GM12878 (cell line): ENCODE measurements at regions not wholly inside any gene's neighbourhood (a gene's known extent, or its start where the extent isn't known, plus 50 kb on each side); places are given as distances from the start of the nearest gene placed in this dataset.

Experiments
- ATAC-seq: fragments of 200-7000 bp; cut with Tn5 transposase; 3 replicates; pipeline ENCODE4 v1.9.1; 2020; ENCODE audit warnings: mild to moderate bottlenecking, moderate library complexity
- BruUV-seq: library from RNA; stranded (reverse); fragments of 400-500 nt; replicated peaks from 2 replicates; lab custom pipeline; 2021; lab: Mats Ljungman, UMichigan
- CTCF ChIA-PET: fragments of 300-600 bp; sonication (Branson Sonifier 250); formaldehyde crosslinking; extraction: SDS; loops from one replicate; lab custom pipeline; 2021; ENCODE audit warnings: inconsistent platforms; lab: Yijun Ruan, JAX
- POLR2A ChIA-PET: fragments of 350-600 bp; formaldehyde crosslinking; extraction: SDS; loops from one replicate; lab custom pipeline; 2021; ENCODE audit warnings: inconsistent platforms; lab: Charles Lee
- RAD21 ChIA-PET: fragments of 300-600 bp; sonication (Branson Sonifier 250); formaldehyde crosslinking; loops from one replicate; lab custom pipeline; 2023; ENCODE audit warnings: antibody characterized with exemption; ENCODE audit not compliant: unreplicated experiment; lab: Charles Lee
- SMC1A ChIA-PET: fragments of 300-600 bp; sonication (Branson Sonifier 250); formaldehyde crosslinking; loops from one replicate; lab custom pipeline; 2023; ENCODE audit not compliant: unreplicated experiment, uncharacterized antibody; lab: Charles Lee
- DNase-seq: peaks from one replicate; pipeline ENCODE4 v3.0.0-alpha.2; 2011; ENCODE audit warnings: low read depth, low spot score
- FAIRE-seq: peaks from 3 replicates; lab custom pipeline; 2011; peaks lifted over from hg19 to GRCh38; lab: Jason Lieb, UNC
- H2AFZ ChIP-seq: 2 replicates; pipeline ENCODE4 v1.6.0; 2011; ENCODE audit warnings: low read depth, low read length, control low read depth; ENCODE audit not compliant: control insufficient read depth
- H3K27ac ChIP-seq: 2 replicates; pipeline ENCODE4 v1.5.1; 2011; ENCODE audit warnings: control low read depth; ENCODE audit not compliant: control insufficient read depth, insufficient read depth
- H3K27me3 ChIP-seq, 2 experiments: replicated peaks in 1 of 2; 2 replicates each; pipeline versions ENCODE4 v1.6.0 to v1.6.1; 2011; ENCODE audit warnings: low read length in 1 of 2; ENCODE audit not compliant: control insufficient read depth in 2 of 2, insufficient read depth in 2 of 2
- H3K36me3 ChIP-seq, 2 experiments: 2 replicates each; pipeline ENCODE4 v1.5.1; 2011; ENCODE audit warnings: low read length in 1 of 2; ENCODE audit not compliant: control insufficient read depth in 2 of 2, insufficient read depth in 2 of 2
- H3K4me1 ChIP-seq: 2 replicates; pipeline ENCODE4 v1.6.1; 2011; ENCODE audit warnings: mild to moderate bottlenecking, low read length, moderate library complexity, mixed read lengths; ENCODE audit not compliant: control insufficient read depth, insufficient read depth
- H3K4me2 ChIP-seq: 2 replicates; pipeline ENCODE4 v1.6.0; 2011; ENCODE audit warnings: control low read depth; ENCODE audit not compliant: control insufficient read depth, insufficient read depth
- H3K4me3 ChIP-seq: fragments of 200-600 bp; sonication (generic); 2 replicates; pipeline ENCODE4 v1.5.1; 2016
- H3K79me2 ChIP-seq: 2 replicates; pipeline ENCODE4 v1.6.0; 2011; ENCODE audit warnings: low read length; ENCODE audit not compliant: control insufficient read depth, insufficient read depth
- H3K9ac ChIP-seq: 2 replicates; pipeline ENCODE4 v1.8.0; 2011; ENCODE audit warnings: low read length, control low read depth, mixed read lengths; ENCODE audit not compliant: control insufficient read depth, insufficient read depth
- H3K9me3 ChIP-seq: replicated peaks from 3 replicates; pipeline ENCODE4 v1.5.1; 2011; ENCODE audit warnings: mild to moderate bottlenecking, low read length; ENCODE audit not compliant: control insufficient read depth, insufficient read depth
- H4K20me1 ChIP-seq: 2 replicates; pipeline ENCODE4 v1.6.0; 2011; ENCODE audit not compliant: control insufficient read depth, insufficient read depth
- CEBPB ChIP-seq, 2 experiments: fragments of 150-350 bp in 1 of 2; IDR thresholded peaks; 2 replicates each; pipeline ENCODE4 v1.6.1; 2012 to 2014; ENCODE audit warnings: low read depth in 2 of 2, low read length in 2 of 2, borderline replicate concordance in 1 of 2, inconsistent platforms in 1 of 2
- CHD1 ChIP-seq: IDR thresholded peaks from 2 replicates; pipeline ENCODE4 v1.6.1; 2012; ENCODE audit warnings: low read depth, low read length, improper control_type of control experiment
- CREB1 ChIP-seq: IDR thresholded peaks from 2 replicates; pipeline ENCODE4 v1.6.1; 2012; ENCODE audit warnings: low read depth, mild to moderate bottlenecking, inconsistent platforms
- ELK1 ChIP-seq: IDR thresholded peaks from 2 replicates; pipeline ENCODE4 v1.6.1; 2012; ENCODE audit warnings: low read depth, low read length, improper control_type of control experiment
- ESRRA ChIP-seq: IDR thresholded peaks from 2 replicates; pipeline ENCODE4 v1.6.1; 2012; ENCODE audit warnings: mild to moderate bottlenecking, low read length, improper control_type of control experiment
- HDAC2 ChIP-seq: fragments of 200-600 bp; sonication (generic); IDR thresholded peaks from 2 replicates; pipeline ENCODE4 v1.6.1; 2017
- LARP7 ChIP-seq: fragments of 450-650 bp; IDR thresholded peaks from 2 replicates; pipeline ENCODE4 v1.6.1; 2017; ENCODE audit warnings: mild to moderate bottlenecking
- POLR2AphosphoS2 ChIP-seq: IDR thresholded peaks from 2 replicates; pipeline ENCODE4 v1.6.1; 2011; ENCODE audit warnings: low read depth, mild to moderate bottlenecking, low read length, improper control_type of control experiment, moderate library complexity
- SMAD1 ChIP-seq: fragments of 450-650 bp; IDR thresholded peaks from 2 replicates; pipeline ENCODE4 v1.6.1; 2018; ENCODE audit warnings: mild to moderate bottlenecking, low read depth; ENCODE audit not compliant: partially characterized antibody
- WGBS: methylation state at CpG from one replicate; pipeline ENCODE4 v1.1.6; 2016; ENCODE audit warnings: low lambda C conversion rate; ENCODE audit not compliant: insufficient replicate concordance, insufficient coverage; ENCODE audit errors: missing lambda C conversion rate; 5-methylcytosine and 5-hydroxymethylcytosine counted together
- in situ Hi-C: fragments of 300-500 bp; cut with MboI; formaldehyde crosslinking; loops from 9 replicates; pipeline ENCODE4 v1.14.3; 2018; ENCODE audit warnings: mixed read lengths
- intact Hi-C: fragments of 100-400 bp; cut with micrococcal nuclease; formaldehyde crosslinking; loops from one replicate; pipeline ENCODE4 v1.14.2; 2022; ENCODE audit not compliant: unreplicated experiment
- TF ChIP-seq, protein P1 (sequence below): fragments of 450-650 bp; IDR thresholded peaks from 2 replicates; pipeline ENCODE4 v1.6.1; 2017; ENCODE audit warnings: antibody characterized with exemption, mild to moderate bottlenecking, moderate library complexity
- TF ChIP-seq, protein P2 (sequence below): fragments of 450-650 bp; IDR thresholded peaks from 2 replicates; pipeline ENCODE4 v1.6.1; 2017; ENCODE audit warnings: mild to moderate bottlenecking, low read depth, inconsistent platforms; ENCODE audit not compliant: poor library complexity, severe bottlenecking
- TF ChIP-seq, protein P3 (sequence below): fragments of 450-650 bp; IDR thresholded peaks from 2 replicates; pipeline ENCODE4 v1.6.1; 2017; ENCODE audit warnings: low read depth, mild to moderate bottlenecking, moderate library complexity
- TF ChIP-seq, protein P4 (sequence below): fragments of 450-650 bp; IDR thresholded peaks from 2 replicates; pipeline ENCODE4 v1.6.1; 2018; ENCODE audit warnings: mild to moderate bottlenecking, low read depth, moderate library complexity; ENCODE audit not compliant: partially characterized antibody

DNA sequence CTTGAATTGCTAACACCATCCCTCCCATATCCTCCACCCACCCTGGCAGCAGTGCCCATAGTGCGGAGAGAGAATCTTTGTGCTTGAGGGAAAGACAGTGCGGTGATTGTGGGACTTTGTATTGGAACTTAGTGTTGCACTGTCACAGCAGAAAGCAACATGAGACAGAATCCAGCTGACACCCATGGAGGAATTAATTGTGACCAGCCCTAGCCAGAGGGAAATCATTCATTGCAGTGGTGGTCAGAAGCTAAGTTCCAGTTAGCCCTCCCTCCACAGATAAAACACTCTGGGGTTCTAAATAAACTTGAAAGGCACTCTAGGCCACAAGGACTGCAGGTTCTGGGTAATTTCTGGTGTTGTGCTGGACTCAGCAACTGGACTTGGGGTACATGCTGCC lies 1002.6 kb downstream of the TMTC2 start (continued):
- TF ChIP-seq, protein P1, sequence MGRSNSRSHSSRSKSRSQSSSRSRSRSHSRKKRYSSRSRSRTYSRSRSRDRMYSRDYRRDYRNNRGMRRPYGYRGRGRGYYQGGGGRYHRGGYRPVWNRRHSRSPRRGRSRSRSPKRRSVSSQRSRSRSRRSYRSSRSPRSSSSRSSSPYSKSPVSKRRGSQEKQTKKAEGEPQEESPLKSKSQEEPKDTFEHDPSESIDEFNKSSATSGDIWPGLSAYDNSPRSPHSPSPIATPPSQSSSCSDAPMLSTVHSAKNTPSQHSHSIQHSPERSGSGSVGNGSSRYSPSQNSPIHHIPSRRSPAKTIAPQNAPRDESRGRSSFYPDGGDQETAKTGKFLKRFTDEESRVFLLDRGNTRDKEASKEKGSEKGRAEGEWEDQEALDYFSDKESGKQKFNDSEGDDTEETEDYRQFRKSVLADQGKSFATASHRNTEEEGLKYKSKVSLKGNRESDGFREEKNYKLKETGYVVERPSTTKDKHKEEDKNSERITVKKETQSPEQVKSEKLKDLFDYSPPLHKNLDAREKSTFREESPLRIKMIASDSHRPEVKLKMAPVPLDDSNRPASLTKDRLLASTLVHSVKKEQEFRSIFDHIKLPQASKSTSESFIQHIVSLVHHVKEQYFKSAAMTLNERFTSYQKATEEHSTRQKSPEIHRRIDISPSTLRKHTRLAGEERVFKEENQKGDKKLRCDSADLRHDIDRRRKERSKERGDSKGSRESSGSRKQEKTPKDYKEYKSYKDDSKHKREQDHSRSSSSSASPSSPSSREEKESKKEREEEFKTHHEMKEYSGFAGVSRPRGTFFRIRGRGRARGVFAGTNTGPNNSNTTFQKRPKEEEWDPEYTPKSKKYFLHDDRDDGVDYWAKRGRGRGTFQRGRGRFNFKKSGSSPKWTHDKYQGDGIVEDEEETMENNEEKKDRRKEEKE = no peak
- TF ChIP-seq ESRRA (no peak), CEBPB (IDR thresholded peaks at IDR 0.05; ENCODE audit: borderline replicate concordance in 1 of 2, low read depth in 2 of 2, low read length in 2 of 2) (no peak), SMAD1 (no peak)
- TF ChIP-seq, protein P2, sequence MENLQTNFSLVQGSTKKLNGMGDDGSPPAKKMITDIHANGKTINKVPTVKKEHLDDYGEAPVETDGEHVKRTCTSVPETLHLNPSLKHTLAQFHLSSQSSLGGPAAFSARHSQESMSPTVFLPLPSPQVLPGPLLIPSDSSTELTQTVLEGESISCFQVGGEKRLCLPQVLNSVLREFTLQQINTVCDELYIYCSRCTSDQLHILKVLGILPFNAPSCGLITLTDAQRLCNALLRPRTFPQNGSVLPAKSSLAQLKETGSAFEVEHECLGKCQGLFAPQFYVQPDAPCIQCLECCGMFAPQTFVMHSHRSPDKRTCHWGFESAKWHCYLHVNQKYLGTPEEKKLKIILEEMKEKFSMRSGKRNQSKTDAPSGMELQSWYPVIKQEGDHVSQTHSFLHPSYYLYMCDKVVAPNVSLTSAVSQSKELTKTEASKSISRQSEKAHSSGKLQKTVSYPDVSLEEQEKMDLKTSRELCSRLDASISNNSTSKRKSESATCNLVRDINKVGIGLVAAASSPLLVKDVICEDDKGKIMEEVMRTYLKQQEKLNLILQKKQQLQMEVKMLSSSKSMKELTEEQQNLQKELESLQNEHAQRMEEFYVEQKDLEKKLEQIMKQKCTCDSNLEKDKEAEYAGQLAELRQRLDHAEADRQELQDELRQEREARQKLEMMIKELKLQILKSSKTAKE = no peak

GRCh38 chr12:83676781-83677295 lies 990.1 kb downstream of the TMTC2 start:
- Histone ChIP-seq H3K36me3 (no peaks in the 10 kb centered on the region), H3K27ac (no peak overlapping the region), H3K79me2 (no peaks in the 10 kb centered on the region), H3K4me2 (no peak overlapping the region), H3K27me3 (no peaks in the 10 kb centered on the region), H3K4me1 (no peaks in the 10 kb centered on the region), H4K20me1 (no peaks in the 10 kb centered on the region), H3K9me3 (no peaks in the 10 kb centered on the region), H2AFZ (no peak overlapping the region), H3K9ac (no peak overlapping the region), H3K4me3 (no peak overlapping the region)
- ChIA-PET SMC1A (interaction anchor here (0.7 to 1.4 kb wide), 2 partner anchors 268 to 482 kb away, joined by 3 read pairs; no protein-coding TSS in a partner anchor), RAD21 (no interaction called here), POLR2A (no interaction called here), CTCF (no interaction called here)
- DNase-seq (no peak), ATAC-seq (no peak), FAIRE-seq (no peak)
- in situ Hi-C loops (no loop called here), intact Hi-C loops (no loop called here)
- BruUV-seq = no TSS peak
- WGBS = 36% methylated on average over 5 of the region's 5 CpGs
- TF ChIP-seq POLR2AphosphoS2 (no peak), CREB1 (no peak), LARP7 (no peak), HDAC2 (no peak), ELK1 (no peak), CHD1 (no peak)
- TF ChIP-seq, protein P3, sequence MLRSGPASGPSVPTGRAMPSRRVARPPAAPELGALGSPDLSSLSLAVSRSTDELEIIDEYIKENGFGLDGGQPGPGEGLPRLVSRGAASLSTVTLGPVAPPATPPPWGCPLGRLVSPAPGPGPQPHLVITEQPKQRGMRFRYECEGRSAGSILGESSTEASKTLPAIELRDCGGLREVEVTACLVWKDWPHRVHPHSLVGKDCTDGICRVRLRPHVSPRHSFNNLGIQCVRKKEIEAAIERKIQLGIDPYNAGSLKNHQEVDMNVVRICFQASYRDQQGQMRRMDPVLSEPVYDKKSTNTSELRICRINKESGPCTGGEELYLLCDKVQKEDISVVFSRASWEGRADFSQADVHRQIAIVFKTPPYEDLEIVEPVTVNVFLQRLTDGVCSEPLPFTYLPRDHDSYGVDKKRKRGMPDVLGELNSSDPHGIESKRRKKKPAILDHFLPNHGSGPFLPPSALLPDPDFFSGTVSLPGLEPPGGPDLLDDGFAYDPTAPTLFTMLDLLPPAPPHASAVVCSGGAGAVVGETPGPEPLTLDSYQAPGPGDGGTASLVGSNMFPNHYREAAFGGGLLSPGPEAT = no peak
- TF ChIP-seq, protein P4, sequence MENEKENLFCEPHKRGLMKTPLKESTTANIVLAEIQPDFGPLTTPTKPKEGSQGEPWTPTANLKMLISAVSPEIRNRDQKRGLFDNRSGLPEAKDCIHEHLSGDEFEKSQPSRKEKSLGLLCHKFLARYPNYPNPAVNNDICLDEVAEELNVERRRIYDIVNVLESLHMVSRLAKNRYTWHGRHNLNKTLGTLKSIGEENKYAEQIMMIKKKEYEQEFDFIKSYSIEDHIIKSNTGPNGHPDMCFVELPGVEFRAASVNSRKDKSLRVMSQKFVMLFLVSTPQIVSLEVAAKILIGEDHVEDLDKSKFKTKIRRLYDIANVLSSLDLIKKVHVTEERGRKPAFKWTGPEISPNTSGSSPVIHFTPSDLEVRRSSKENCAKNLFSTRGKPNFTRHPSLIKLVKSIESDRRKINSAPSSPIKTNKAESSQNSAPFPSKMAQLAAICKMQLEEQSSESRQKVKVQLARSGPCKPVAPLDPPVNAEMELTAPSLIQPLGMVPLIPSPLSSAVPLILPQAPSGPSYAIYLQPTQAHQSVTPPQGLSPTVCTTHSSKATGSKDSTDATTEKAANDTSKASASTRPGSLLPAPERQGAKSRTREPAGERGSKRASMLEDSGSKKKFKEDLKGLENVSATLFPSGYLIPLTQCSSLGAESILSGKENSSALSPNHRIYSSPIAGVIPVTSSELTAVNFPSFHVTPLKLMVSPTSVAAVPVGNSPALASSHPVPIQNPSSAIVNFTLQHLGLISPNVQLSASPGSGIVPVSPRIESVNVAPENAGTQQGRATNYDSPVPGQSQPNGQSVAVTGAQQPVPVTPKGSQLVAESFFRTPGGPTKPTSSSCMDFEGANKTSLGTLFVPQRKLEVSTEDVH = no peak
